GM21515 (cell line): ENCODE measurements at regions not wholly inside any gene's neighbourhood (a gene's known extent, or its start where the extent isn't known, plus 50 kb on each side); places are given as distances from the start of the nearest gene placed in this dataset.
"Not testable (repeated sequence)": the region's sequence is repeated elsewhere in the genome, so short reads cannot be mapped to it uniquely, and the experiment has no call there.

ENCODE experiments used
- ATAC-seq: cut with Tn5 transposase; IDR thresholded peaks from one replicate; pipeline ENCODE4 v1.9.1; 2021; ENCODE audit not compliant: unreplicated experiment

GRCh38 chr15:93759629-93760028 is 471.7 kb upstream of the MCTP2 start:
- ATAC-seq, result no peak

- no peak for ATAC-seq
These were observed 472.5 kb upstream of the MCTP2 start for GRCh38 chr15:93758824-93759223.

GRCh38 chr15:93748710-93749109 is 482.7 kb upstream of the MCTP2 start:
- ATAC-seq, result no peak

GRCh38 chr15:93734976-93735375 is 496.4 kb upstream of the MCTP2 start:
- not testable (repeated sequence) for ATAC-seq

- no peak for ATAC-seq
These were observed 500.6 kb upstream of the MCTP2 start for GRCh38 chr15:93730724-93731123.

GRCh38 chr15:93722165-93722564 is 509.2 kb upstream of the MCTP2 start:
- ATAC-seq, result no peak

- ATAC-seq, result no peak
These were observed 510.8 kb upstream of the MCTP2 start for GRCh38 chr15:93720607-93721006.

GRCh38 chr15:93719921-93720351 is 511.4 kb upstream of the MCTP2 start:
- no peak for ATAC-seq

- ATAC-seq, result no peak
These were observed 514.6 kb upstream of the MCTP2 start for GRCh38 chr15:93716615-93717231.

GRCh38 chr15:93709708-93710107 is 521.7 kb upstream of the MCTP2 start:
- ATAC-seq, result no peak

- ATAC-seq, result no peak
These were observed 522.5 kb upstream of the MCTP2 start for GRCh38 chr15:93708724-93709445.

GRCh38 chr15:93707751-93708150 is 523.6 kb upstream of the MCTP2 start:
- ATAC-seq, result no peak

- no peak for ATAC-seq
These were observed 524.7 kb upstream of the MCTP2 start for GRCh38 chr15:93706495-93707292.

- no peak for ATAC-seq
These were observed 525.5 kb upstream of the MCTP2 start for GRCh38 chr15:93705753-93706455.

- ATAC-seq, result no peak
These were observed 528.1 kb upstream of the MCTP2 start for GRCh38 chr15:93703092-93703739.

GRCh38 chr15:93700051-93700450 is 531.3 kb upstream of the MCTP2 start:
- ATAC-seq, result no peak

GRCh38 chr15:93694033-93694432 is 537.3 kb upstream of the MCTP2 start:
- no peak for ATAC-seq

GRCh38 chr15:93683651-93684050 is 547.7 kb upstream of the MCTP2 start:
- no peak for ATAC-seq

- ATAC-seq, result no peak
These were observed 559.9 kb upstream of the MCTP2 start for GRCh38 chr15:93671387-93671943.

GRCh38 chr15:93670931-93671330 is 560.4 kb upstream of the MCTP2 start:
- no peak for ATAC-seq
